HepG2 (cell line): ENCODE measurements at regions not wholly inside any gene's neighbourhood (a gene's known extent, or its start where the extent isn't known, plus 50 kb on each side); places are given as distances from the start of the nearest gene placed in this dataset.

Source experiments
- ADNP ChIP-seq: sonication (generic); formaldehyde crosslinking; IDR thresholded peaks from 2 replicates; pipeline ENCODE4 v1.4.0; 2020; ENCODE audit warnings: missing genetic modification reagents
- AFF4 ChIP-seq: sonication (generic); formaldehyde crosslinking; IDR thresholded peaks from 2 replicates; pipeline ENCODE4 v1.4.0; 2020; ENCODE audit warnings: missing genetic modification reagents
- CREBL2 ChIP-seq: sonication (generic); formaldehyde crosslinking; IDR thresholded peaks from 2 replicates; pipeline ENCODE4 v1.8.1; 2023; ENCODE audit warnings: missing genetic modification reagents, mild to moderate bottlenecking, borderline replicate concordance
- FOXA1 ChIP-seq, 2 experiments: fragments of 450-650 bp in 1 of 2; sonication (generic) in 1 of 2; formaldehyde crosslinking in 1 of 2; IDR thresholded peaks; 2 replicates each; pipeline versions ENCODE4 v1.4.0 to v1.6.1; 2016 to 2020; ENCODE audit warnings: missing genetic modification reagents in 1 of 2
- GABPB1 ChIP-seq: IDR thresholded peaks from 2 replicates; pipeline ENCODE4 v1.6.1; 2016; ENCODE audit warnings: mild to moderate bottlenecking, missing genetic modification reagents, moderate library complexity, missing compliant biosample characterization
- MAFG ChIP-seq: sonication (generic); formaldehyde crosslinking; IDR thresholded peaks from 2 replicates; pipeline ENCODE4 v1.5.1; 2020; ENCODE audit warnings: mild to moderate bottlenecking, missing genetic modification reagents
- NONO ChIP-seq, 2 experiments: fragments of 450-650 bp in 1 of 2; sonication (generic) in 1 of 2; formaldehyde crosslinking in 1 of 2; IDR thresholded peaks in 1 of 2; conservative IDR thresholded peaks in 1 of 2; 2 replicates each; pipeline versions ENCODE4 v1.6.1 to v1.8.0; 2017 to 2022; ENCODE audit warnings: mild to moderate bottlenecking in 1 of 2, missing genetic modification reagents in 1 of 2, moderate library complexity in 1 of 2
- PAF1 ChIP-seq: IDR thresholded peaks from 2 replicates; pipeline ENCODE4 v1.6.1; 2016; ENCODE audit warnings: missing genetic modification reagents, missing compliant biosample characterization
- PAXIP1 ChIP-seq: sonication (generic); formaldehyde crosslinking; conservative IDR thresholded peaks from 2 replicates; pipeline ENCODE4 v1.4.0; 2020; ENCODE audit warnings: mild to moderate bottlenecking, missing genetic modification reagents, moderate library complexity
- SP4 ChIP-seq: sonication (generic); formaldehyde crosslinking; IDR thresholded peaks from 2 replicates; pipeline ENCODE4 v1.8.1; 2023; ENCODE audit warnings: mild to moderate bottlenecking, missing genetic modification reagents
- TEAD2 ChIP-seq: sonication (generic); formaldehyde crosslinking; IDR thresholded peaks from 2 replicates; pipeline ENCODE4 v1.9.0; 2021; ENCODE audit warnings: missing genetic modification reagents
- ZKSCAN5 ChIP-seq: sonication (generic); formaldehyde crosslinking; IDR thresholded peaks from 2 replicates; pipeline ENCODE4 v1.5.1; 2020; ENCODE audit warnings: mild to moderate bottlenecking, missing genetic modification reagents
- ZMYM4 ChIP-seq: sonication (generic); formaldehyde crosslinking; IDR thresholded peaks from 2 replicates; pipeline ENCODE4 v1.8.1; 2023; ENCODE audit warnings: mild to moderate bottlenecking, missing genetic modification reagents
- ZNF660 ChIP-seq: sonication (generic); formaldehyde crosslinking; IDR thresholded peaks from 2 replicates; pipeline ENCODE4 v1.5.1; 2020; ENCODE audit warnings: mild to moderate bottlenecking, low read depth, missing genetic modification reagents, borderline replicate concordance
- ZNF784 ChIP-seq: sonication (generic); formaldehyde crosslinking; IDR thresholded peaks from 2 replicates; pipeline ENCODE4 v1.5.1; 2020; ENCODE audit warnings: missing genetic modification reagents, mild to moderate bottlenecking, borderline replicate concordance

GRCh38 chr6:81215092-81215432 lies 537.4 kb downstream of the TENT5A start (continued):
- TF ChIP-seq ZNF784 (no peak), NONO (IDR thresholded peaks at IDR 0.05) (no peak), NONO (CRISPR knock-in tag; conservative IDR thresholded peaks at IDR 0.05) (no peak), ZKSCAN5 (CRISPR knock-in tag) (no peak), MAFG (CRISPR knock-in tag) (no peak), TEAD2 (CRISPR knock-in tag) (no peak), CREBL2 (CRISPR knock-in tag) (no peak), PAF1 (CRISPR knock-in tag) (no peak), PAXIP1 (no peak), ZNF660 (no peak), AFF4 (CRISPR knock-in tag) (no peak), SP4 (no peak), ZMYM4 (CRISPR knock-in tag) (peak; percentile 52; the same call in 1 of the 2 replicates), FOXA1 (IDR thresholded peaks at IDR 0.05) (no peak), FOXA1 (CRISPR knock-in tag; IDR thresholded peaks at IDR 0.05) (no peak), GABPB1 (peak; percentile 42), ADNP (CRISPR knock-in tag) (no peak)
- TF ChIP-seq, all 625 proteins: peak for 5
